H9 (cell line): ENCODE measurements at regions not wholly inside any gene's neighbourhood (a gene's known extent, or its start where the extent isn't known, plus 50 kb on each side); places are given as distances from the start of the nearest gene placed in this dataset.

Experiments used
- DNase-seq: peaks from one replicate; pipeline ENCODE4 v3.0.0-alpha.2; 2017
- H2AFZ ChIP-seq: one replicate; pipeline ENCODE4 v1.6.1; 2013; ENCODE audit warnings: mild to moderate bottlenecking, low read length, control low read depth, moderate library complexity
- H2AK5ac ChIP-seq: 2 replicates; pipeline ENCODE4 v1.6.1; 2013; ENCODE audit warnings: low read length, control low read depth, mixed read lengths; ENCODE audit not compliant: insufficient read length
- H2BK120ac ChIP-seq: one replicate; pipeline ENCODE4 v1.6.1; 2013; ENCODE audit warnings: low read depth, mild to moderate bottlenecking, low read length, control low read depth, inconsistent platforms; ENCODE audit not compliant: poor library complexity, severe bottlenecking
- H2BK12ac ChIP-seq: 2 replicates; pipeline ENCODE4 v1.6.1; 2013; ENCODE audit warnings: low read length, control low read depth, mixed read lengths, low read depth; ENCODE audit not compliant: insufficient read length
- H2BK15ac ChIP-seq: 2 replicates; pipeline ENCODE4 v1.6.1; 2013; ENCODE audit warnings: low read depth, low read length, control low read depth
- H2BK20ac ChIP-seq: one replicate; pipeline ENCODE4 v1.6.1; 2013; ENCODE audit warnings: low read depth, mild to moderate bottlenecking, low read length, control low read depth, inconsistent platforms; ENCODE audit not compliant: poor library complexity, severe bottlenecking
- H2BK5ac ChIP-seq: 2 replicates; pipeline ENCODE4 v1.6.1; 2013; ENCODE audit warnings: low read length, control low read depth, mixed read lengths; ENCODE audit not compliant: insufficient read length
- H3K14ac ChIP-seq: 2 replicates; pipeline ENCODE4 v1.6.1; 2013; ENCODE audit warnings: low read length, control low read depth; ENCODE audit not compliant: insufficient read depth
- H3K18ac ChIP-seq: 2 replicates; pipeline ENCODE4 v1.6.1; 2013; ENCODE audit warnings: low read depth, mild to moderate bottlenecking, mixed read lengths, low read length, control low read depth; ENCODE audit not compliant: insufficient read length
- H3K23ac ChIP-seq: 2 replicates; pipeline ENCODE4 v1.6.1; 2013; ENCODE audit warnings: low read length, control low read depth, mixed read lengths, low read depth; ENCODE audit not compliant: insufficient read length
- H3K23me2 ChIP-seq: 2 replicates; pipeline ENCODE4 v1.6.1; 2013; ENCODE audit warnings: low read depth, mild to moderate bottlenecking, mixed read lengths, low read length, control low read depth; ENCODE audit not compliant: insufficient read length, poor library complexity, severe bottlenecking
- H3K27ac ChIP-seq: 2 replicates; pipeline ENCODE4 v1.5.1; 2013; ENCODE audit warnings: low read length, control low read depth, mixed read lengths, low read depth; ENCODE audit not compliant: insufficient read length
- H3K27me3 ChIP-seq: 2 replicates; pipeline ENCODE4 v1.6.1; 2013; ENCODE audit warnings: low read length, control low read depth, inconsistent platforms; ENCODE audit not compliant: insufficient read depth
- H3K4ac ChIP-seq: 2 replicates; pipeline ENCODE4 v1.6.1; 2013; ENCODE audit warnings: low read depth, mild to moderate bottlenecking, control low read depth, inconsistent platforms, low read length, moderate library complexity
- H3K4me1 ChIP-seq: 2 replicates; pipeline ENCODE4 v1.6.1; 2013; ENCODE audit warnings: low read length, control low read depth, inconsistent platforms; ENCODE audit not compliant: insufficient read depth
- H3K4me2 ChIP-seq: 2 replicates; pipeline ENCODE4 v1.6.1; 2013; ENCODE audit warnings: low read length, control low read depth, mixed read lengths; ENCODE audit not compliant: insufficient read length, insufficient read depth
- H3K56ac ChIP-seq: 2 replicates; pipeline ENCODE4 v1.6.1; 2013; ENCODE audit warnings: low read depth, mild to moderate bottlenecking, mixed read lengths, low read length, control low read depth; ENCODE audit not compliant: insufficient read length
- H3K79me1 ChIP-seq: 2 replicates; pipeline ENCODE4 v1.6.1; 2013; ENCODE audit warnings: low read depth, mild to moderate bottlenecking, moderate library complexity, low read length, control low read depth, inconsistent platforms; ENCODE audit not compliant: insufficient read depth, poor library complexity, severe bottlenecking
- H3K79me2 ChIP-seq: 2 replicates; pipeline ENCODE4 v1.6.1; 2013; ENCODE audit warnings: low read length, control low read depth, inconsistent platforms; ENCODE audit not compliant: insufficient read depth
- H3K9ac ChIP-seq: 2 replicates; pipeline ENCODE4 v1.6.1; 2013; ENCODE audit warnings: low read length, control low read depth, mixed read lengths; ENCODE audit not compliant: insufficient read length; ENCODE audit errors: extremely low read depth
- H3K9me3 ChIP-seq: one replicate; pipeline ENCODE4 v1.6.1; 2013; ENCODE audit warnings: low read depth, low read length, inconsistent platforms; ENCODE audit not compliant: control insufficient read depth
- H3T11ph ChIP-seq: one replicate; pipeline ENCODE4 v1.6.1; 2013; ENCODE audit warnings: mild to moderate bottlenecking, low read length, control low read depth, inconsistent platforms
- H4K20me1 ChIP-seq: one replicate; pipeline ENCODE4 v1.6.1; 2013; ENCODE audit not compliant: control insufficient read depth, insufficient read length, insufficient read depth
- H4K5ac ChIP-seq: 2 replicates; pipeline ENCODE4 v1.6.1; 2013; ENCODE audit warnings: low read depth, mild to moderate bottlenecking, mixed read lengths, low read length, control low read depth; ENCODE audit not compliant: insufficient read length
- H4K8ac ChIP-seq: replicated peaks from 2 replicates; pipeline ENCODE4 v1.6.1; 2013; ENCODE audit warnings: low read length, control low read depth, mixed read lengths, low read depth; ENCODE audit not compliant: insufficient read length
- H4K91ac ChIP-seq: 2 replicates; pipeline ENCODE4 v1.6.1; 2013; ENCODE audit warnings: low read depth, mild to moderate bottlenecking, moderate library complexity, mixed read lengths, low read length, control low read depth; ENCODE audit not compliant: insufficient read length
- H3K27ac Mint-ChIP-seq, 3 experiments: 2 replicates in 2 of 3; 3 replicates in 1 of 3; pipeline ENCODE4 v1.8.0; 2020 to 2021; ENCODE audit warnings: mixed read lengths in 3 of 3, mild to moderate bottlenecking in 1 of 3, moderate library complexity in 1 of 3
- H3K27me3 Mint-ChIP-seq: 2 replicates; pipeline ENCODE4 v1.8.0; 2021; ENCODE audit warnings: low read depth, mild to moderate bottlenecking, moderate library complexity, mixed read lengths
- H3K36me3 Mint-ChIP-seq, 3 experiments: 2 replicates in 2 of 3; 3 replicates in 1 of 3; pipeline ENCODE4 v1.8.0; 2020 to 2021; ENCODE audit warnings: low read depth in 3 of 3, mixed read lengths in 3 of 3; ENCODE audit not compliant: insufficient read depth in 1 of 3
- H3K4me1 Mint-ChIP-seq, 2 experiments: 2 replicates each; pipeline ENCODE4 v1.8.0; 2020; ENCODE audit warnings: mixed read lengths in 2 of 2
- H3K4me3 Mint-ChIP-seq, 2 experiments: 2 replicates in 1 of 2; 3 replicates in 1 of 2; pipeline ENCODE4 v1.8.0; 2020 to 2021; ENCODE audit warnings: mild to moderate bottlenecking in 2 of 2, mixed read lengths in 2 of 2, moderate library complexity in 1 of 2
- H3K9me3 Mint-ChIP-seq, 2 experiments: 2 replicates in 1 of 2; 3 replicates in 1 of 2; pipeline ENCODE4 v1.8.0; 2020; ENCODE audit warnings: mild to moderate bottlenecking in 2 of 2, mixed read lengths in 2 of 2, moderate library complexity in 1 of 2
- WGBS: extraction: QIAGEN DNeasy Blood & Tissue Kit; methylation state at CpG from one replicate; pipeline ENCODE4 v1.1.7; 2013; ENCODE audit warnings: missing lambda C conversion rate, low lambda C conversion rate, mixed read lengths; ENCODE audit not compliant: insufficient read length; ENCODE audit errors: extremely low coverage; 5-methylcytosine and 5-hydroxymethylcytosine counted together
- TF ChIP-seq, protein P1 (sequence below): fragments of 200-600 bp; sonication (generic); conservative IDR thresholded peaks from 3 replicates; pipeline ENCODE4 v1.8.0; 2021; ENCODE audit warnings: antibody characterized with exemption, mild to moderate bottlenecking

- no peaks in the 10 kb centered on the region for H3K4me1 ChIP-seq
- no CpG with 5 or more reads among the region's 5 CpGs for WGBS
- H3K23me2 ChIP-seq, result no peaks in the 10 kb centered on the region
- Mint-ChIP-seq H3K4me3 (no peak overlapping the region), H3K9me3 (peaks cover 6% of the 10 kb centered on the region in 2 experiments), H3K36me3 (peaks cover 1 to 3% (median 1%) of the 10 kb centered on the region in 3 experiments; a peak in 3 of 7 replicates), H3K4me1 (no peaks in the 10 kb centered on the region; a peak in 1 of 4 replicates), H3K27ac (no peak overlapping the region), H3K27me3 (peaks cover 2% of the 10 kb centered on the region; the same call in 1 of the 2 replicates)
- H2AFZ ChIP-seq, result no peak overlapping the region
- no peak overlapping the region for H3K56ac ChIP-seq
- no peak overlapping the region for H3K4ac ChIP-seq
- H3K79me1 ChIP-seq, result no peaks in the 10 kb centered on the region
- H2AK5ac ChIP-seq, result no peak overlapping the region
- H3K9ac ChIP-seq, result no peak overlapping the region
- H2BK12ac ChIP-seq, result no peak overlapping the region
- no peak overlapping the region for H3K18ac ChIP-seq
- no peak overlapping the region for H4K91ac ChIP-seq
- TF ChIP-seq, protein P1, sequence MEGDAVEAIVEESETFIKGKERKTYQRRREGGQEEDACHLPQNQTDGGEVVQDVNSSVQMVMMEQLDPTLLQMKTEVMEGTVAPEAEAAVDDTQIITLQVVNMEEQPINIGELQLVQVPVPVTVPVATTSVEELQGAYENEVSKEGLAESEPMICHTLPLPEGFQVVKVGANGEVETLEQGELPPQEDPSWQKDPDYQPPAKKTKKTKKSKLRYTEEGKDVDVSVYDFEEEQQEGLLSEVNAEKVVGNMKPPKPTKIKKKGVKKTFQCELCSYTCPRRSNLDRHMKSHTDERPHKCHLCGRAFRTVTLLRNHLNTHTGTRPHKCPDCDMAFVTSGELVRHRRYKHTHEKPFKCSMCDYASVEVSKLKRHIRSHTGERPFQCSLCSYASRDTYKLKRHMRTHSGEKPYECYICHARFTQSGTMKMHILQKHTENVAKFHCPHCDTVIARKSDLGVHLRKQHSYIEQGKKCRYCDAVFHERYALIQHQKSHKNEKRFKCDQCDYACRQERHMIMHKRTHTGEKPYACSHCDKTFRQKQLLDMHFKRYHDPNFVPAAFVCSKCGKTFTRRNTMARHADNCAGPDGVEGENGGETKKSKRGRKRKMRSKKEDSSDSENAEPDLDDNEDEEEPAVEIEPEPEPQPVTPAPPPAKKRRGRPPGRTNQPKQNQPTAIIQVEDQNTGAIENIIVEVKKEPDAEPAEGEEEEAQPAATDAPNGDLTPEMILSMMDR, result no peak
- no peaks in the 10 kb centered on the region for H3K27me3 ChIP-seq
- H2BK15ac ChIP-seq, result no peak overlapping the region
- no peak overlapping the region for H4K5ac ChIP-seq
- no peak for DNase-seq
- no peak overlapping the region for H4K8ac ChIP-seq
- no peak overlapping the region for H3K27ac ChIP-seq
- H3K9me3 ChIP-seq, result no peaks in the 10 kb centered on the region
- H2BK120ac ChIP-seq, result no peak overlapping the region
- no peaks in the 10 kb centered on the region for H3K79me2 ChIP-seq
- no peak overlapping the region for H2BK5ac ChIP-seq
- no peak overlapping the region for H2BK20ac ChIP-seq
- no peak overlapping the region for H3T11ph ChIP-seq
- no peak overlapping the region for H3K23ac ChIP-seq
- no peak overlapping the region for H3K14ac ChIP-seq
- no peaks in the 10 kb centered on the region for H4K20me1 ChIP-seq
- H3K4me2 ChIP-seq, result no peak overlapping the region
Observed at GRCh38 chr16:10266809-10267208, 84.6 kb upstream of the GRIN2A start.
